ENCODE measurements at regions not wholly inside any gene's neighbourhood (a gene's known extent, or its start where the extent isn't known, plus 50 kb on each side); places are given as distances from the start of the nearest gene placed in this dataset.

GRCh38 chr18:28714498-28714897, 537.6 kb upstream of the CDH2 start:
- TF ChIP-seq CTCF (IDR thresholded peaks at IDR 0.05) (no peak), POLR2AphosphoS5 (IDR thresholded peaks at IDR 0.05) (no peak), POLR2A (IDR thresholded peaks at IDR 0.05) (no peak), EP300 (IDR thresholded peaks at IDR 0.05) (no peak)
